HG03469 (cell line): ENCODE measurements at regions not wholly inside any gene's neighbourhood (a gene's known extent, or its start where the extent isn't known, plus 50 kb on each side); places are given as distances from the start of the nearest gene placed in this dataset.
A peak's percentile ranks its signal among the peaks of the same experiment; 100 is the strongest.
"Not testable (repeated sequence)": the region's sequence is repeated elsewhere in the genome, so short reads cannot be mapped to it uniquely, and the experiment has no call there.

Experiments used
- ATAC-seq: cut with Tn5 transposase; IDR thresholded peaks from one replicate; pipeline ENCODE4 v1.9.1; 2021; ENCODE audit warnings: mild to moderate bottlenecking, moderate library complexity, moderate number of reproducible peaks; ENCODE audit not compliant: unreplicated experiment

- no peak for ATAC-seq
Measured at GRCh38 chr5:158606233-158606632, 493.5 kb downstream of the EBF1 start.

DNA sequence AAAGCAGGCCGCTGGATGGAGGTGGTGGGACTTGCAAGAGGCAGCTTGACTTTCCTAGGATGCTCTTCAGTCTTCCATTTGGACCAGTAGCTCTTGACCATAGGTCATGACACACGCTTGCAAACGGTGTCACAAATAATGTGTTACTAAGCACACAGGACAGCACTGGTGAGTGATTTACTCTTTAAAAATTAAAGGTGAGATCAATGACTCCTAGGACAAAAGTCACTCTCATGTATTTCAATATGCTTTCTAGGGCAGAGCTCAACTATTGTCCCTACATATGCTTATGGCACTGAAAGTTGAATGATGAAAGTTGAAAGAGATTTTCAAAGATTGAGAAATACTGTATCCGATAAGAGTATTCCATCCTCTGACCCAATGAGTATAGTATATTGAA is 496.7 kb downstream of the EBF1 start:
- no peak for ATAC-seq

- no peak for ATAC-seq
Measured at GRCh38 chr5:158601118-158601517, 498.6 kb downstream of the EBF1 start.

- no peak for ATAC-seq
Measured at GRCh38 chr5:158600679-158601078, 499.0 kb downstream of the EBF1 start.

- ATAC-seq: no peak
Measured at GRCh38 chr5:158599157-158599556, 500.6 kb downstream of the EBF1 start.

- ATAC-seq: no peak
Measured at GRCh38 chr5:158594595-158595242, 505.0 kb downstream of the EBF1 start.

- no peak for ATAC-seq
Measured at GRCh38 chr5:158593925-158594324, 505.8 kb downstream of the EBF1 start.

DNA sequence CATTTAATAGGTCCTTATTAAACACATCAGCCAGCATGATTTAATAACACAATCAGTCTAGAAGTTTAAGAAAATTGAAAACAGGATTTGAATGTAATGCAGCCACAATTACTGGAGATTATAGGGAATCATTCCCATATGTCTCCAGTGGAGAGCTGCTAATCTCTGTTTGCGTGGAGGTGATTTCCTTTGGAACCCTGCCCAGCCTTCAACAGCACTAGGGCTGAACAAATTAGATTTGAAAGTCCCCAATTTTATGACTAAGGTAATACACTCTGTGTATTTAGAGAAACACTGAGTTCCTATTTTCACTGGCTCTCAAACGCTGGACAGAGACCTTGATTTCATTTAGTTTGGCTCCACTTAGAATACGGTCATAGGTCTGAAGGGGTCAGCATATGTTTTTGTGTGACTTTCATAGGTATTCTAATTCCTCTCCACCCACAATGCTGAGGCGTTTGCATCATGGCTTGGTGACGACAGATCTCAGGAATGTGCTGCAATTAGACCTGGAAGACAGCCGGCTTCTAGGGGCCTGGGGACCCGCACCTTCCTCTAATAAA is 508.3 kb downstream of the EBF1 start:
- no peak for ATAC-seq

DNA sequence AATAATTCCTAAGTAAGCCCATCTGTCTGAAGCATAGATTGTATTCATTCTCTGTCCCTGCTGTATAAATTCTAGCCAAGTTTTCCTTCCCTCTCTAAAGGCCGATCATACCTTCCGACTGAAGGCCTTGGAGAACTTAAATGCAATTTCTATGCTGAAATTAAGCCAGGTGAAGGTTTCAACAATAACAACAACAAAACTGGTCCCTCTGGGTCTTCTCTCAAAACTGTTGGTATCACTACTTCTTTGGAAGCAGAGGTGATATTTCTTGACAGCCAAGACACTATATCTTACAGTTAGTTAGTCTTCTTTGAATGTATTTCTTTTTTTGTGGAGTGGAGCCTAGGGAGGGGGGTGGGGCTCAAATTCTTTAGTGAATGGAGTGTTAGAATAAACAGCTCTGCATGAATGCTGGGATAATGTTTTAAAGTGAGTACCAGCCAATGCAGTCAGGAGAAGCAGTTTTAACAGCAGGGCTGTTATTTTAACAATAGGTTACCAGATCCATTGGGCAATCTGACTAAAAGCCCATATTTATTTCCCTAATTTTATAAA is 508.9 kb downstream of the EBF1 start:
- no peak for ATAC-seq

DNA sequence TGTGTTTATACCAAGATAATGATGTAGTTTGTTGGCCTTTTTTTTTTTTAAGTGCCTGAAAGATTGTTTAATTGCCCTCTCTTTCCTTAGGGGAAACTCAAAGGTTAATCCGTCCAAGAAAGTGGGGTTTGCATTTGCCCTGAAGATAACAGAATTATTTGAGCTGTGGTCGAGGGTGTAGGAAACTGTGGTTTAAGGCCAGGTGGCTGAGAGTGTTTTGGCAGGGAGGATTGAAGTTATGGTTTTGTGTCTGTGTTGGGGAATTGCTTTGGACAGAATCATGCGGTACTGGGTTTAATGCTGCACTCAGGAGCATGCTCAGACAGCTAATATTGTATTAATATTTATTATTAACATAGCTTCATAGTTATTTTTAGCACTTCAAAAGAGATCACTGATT is 509.8 kb downstream of the EBF1 start:
- no peak for ATAC-seq

DNA sequence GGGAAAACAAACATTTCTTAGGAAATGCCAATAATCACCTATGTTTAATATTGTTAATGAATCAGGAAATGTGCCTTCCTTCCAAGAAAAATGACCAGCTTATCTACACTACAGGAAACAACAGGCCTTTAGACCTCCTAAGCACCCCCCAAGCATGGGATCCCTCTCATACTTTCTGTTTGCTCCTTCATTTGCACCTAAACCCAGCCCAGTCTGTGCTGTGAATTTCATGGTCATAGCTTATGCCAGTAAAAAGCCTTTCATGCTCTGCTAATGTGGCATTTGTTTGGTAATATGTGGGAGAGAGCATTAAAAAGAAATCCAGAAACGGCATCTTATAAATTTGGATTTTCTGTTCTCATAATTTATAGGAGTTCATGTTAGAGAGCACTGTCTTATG is 511.1 kb downstream of the EBF1 start:
- ATAC-seq: no peak

DNA sequence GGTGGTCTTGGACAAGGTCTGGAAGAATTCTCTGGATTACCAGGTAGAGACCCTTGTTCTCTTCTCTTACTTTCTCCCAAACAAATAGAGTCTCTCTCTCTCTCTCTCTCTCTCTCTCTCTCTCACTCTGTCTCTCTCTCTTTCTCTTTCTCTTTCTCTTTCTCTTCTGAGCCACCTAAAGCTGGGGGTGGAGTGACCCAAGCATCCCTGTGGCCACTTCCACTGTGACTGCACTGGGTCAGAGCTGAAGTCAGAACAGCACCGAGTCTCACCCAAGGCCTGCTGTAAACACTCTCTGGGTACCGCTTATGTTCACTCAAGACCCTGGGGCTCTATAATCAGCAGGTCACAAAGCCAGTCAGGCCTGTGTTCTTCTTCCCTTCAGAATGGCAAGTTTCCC is 513.7 kb downstream of the EBF1 start:
- no peak for ATAC-seq

GRCh38 chr5:158582669-158583068 is 517.0 kb downstream of the EBF1 start:
- not testable (repeated sequence) for ATAC-seq

DNA sequence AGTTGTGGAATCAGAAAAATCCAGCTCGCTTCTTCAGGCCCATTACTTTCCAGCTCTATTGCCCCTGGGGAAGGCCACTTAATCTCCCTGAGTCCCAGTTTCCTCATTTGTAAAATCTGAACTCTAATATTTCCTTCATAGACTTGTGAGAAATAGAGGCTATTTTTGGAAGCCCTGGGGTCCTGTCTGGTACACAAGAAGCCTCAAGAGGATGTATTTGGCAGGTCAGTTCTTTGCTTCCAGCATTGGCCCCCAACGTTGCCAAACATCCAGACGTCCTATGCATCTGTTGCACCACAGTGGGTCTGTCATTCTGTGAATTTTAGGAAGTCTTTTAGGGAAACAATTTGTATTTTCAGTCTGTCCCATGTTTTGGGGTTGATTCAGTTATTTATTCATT is 525.9 kb downstream of the EBF1 start:
- ATAC-seq: no peak

DNA sequence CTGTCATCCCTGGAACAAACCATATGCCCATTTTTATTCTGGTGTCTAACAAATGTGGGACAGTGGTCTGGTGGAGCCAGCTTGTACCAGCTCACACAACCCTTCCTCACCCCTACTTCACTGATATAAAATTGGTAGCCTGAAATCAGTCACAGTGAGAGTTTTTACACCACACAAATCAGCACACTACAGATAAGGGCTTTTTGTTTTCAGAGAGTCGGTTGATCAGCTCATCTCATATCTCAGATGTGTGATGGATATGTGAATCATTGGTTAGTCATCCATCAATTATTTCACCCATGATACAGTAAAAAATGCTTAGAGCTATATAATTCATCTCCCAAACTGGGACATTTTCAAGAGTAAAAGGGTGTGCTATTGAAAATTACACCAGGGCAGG is 529.2 kb downstream of the EBF1 start:
- no peak for ATAC-seq

DNA sequence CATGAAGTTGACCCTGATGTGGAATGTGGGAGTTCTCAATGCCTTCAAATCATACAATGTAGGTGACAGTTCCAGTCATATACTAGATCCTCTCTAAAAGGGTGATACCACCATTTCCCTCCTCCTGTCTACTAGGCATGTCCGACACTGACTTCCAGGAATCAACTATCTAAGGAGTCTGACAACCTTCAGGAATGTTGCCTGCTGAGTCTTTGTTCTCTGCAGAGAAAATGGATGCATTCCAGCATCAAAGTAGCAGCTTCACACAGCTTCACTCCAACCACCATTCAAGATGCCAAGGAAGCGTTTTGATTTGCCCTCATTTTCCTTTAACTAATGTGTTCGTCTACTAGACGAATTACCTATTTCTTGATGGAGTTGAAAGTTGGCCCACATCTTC is 530.2 kb downstream of the EBF1 start:
- ATAC-seq: no peak

- no peak for ATAC-seq
Measured at GRCh38 chr5:158565017-158565789, 534.5 kb downstream of the EBF1 start.

DNA sequence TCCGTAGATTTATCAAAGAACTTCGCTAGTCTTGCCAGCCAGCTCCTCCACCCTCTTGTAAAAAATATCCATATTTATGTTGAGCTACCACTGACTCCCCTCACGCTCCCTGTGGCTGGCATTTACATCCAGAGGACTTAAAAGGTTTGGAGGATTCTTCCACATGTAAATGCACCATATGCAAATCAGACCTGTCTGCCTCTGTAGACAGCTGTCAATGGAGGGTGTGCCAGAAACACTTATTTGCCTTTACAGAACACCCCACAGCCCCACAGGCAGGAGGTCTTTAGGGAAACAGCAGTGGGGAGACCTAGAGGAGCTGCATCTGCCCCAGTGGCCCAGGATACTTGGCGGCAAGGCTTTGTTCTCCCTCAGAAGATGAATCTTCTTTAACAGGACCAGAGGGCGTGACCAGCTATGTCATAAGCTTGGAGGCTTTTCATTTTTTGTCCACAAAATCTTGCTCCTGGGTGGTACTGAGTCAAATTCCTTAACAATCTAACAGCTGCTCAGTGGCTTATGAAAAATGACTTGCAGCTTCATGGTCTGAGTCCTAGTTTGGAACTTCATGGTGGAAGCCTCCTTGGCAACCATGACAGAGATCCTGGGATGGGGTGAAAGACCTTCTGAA is 535.8 kb downstream of the EBF1 start:
- ATAC-seq: no peak

DNA sequence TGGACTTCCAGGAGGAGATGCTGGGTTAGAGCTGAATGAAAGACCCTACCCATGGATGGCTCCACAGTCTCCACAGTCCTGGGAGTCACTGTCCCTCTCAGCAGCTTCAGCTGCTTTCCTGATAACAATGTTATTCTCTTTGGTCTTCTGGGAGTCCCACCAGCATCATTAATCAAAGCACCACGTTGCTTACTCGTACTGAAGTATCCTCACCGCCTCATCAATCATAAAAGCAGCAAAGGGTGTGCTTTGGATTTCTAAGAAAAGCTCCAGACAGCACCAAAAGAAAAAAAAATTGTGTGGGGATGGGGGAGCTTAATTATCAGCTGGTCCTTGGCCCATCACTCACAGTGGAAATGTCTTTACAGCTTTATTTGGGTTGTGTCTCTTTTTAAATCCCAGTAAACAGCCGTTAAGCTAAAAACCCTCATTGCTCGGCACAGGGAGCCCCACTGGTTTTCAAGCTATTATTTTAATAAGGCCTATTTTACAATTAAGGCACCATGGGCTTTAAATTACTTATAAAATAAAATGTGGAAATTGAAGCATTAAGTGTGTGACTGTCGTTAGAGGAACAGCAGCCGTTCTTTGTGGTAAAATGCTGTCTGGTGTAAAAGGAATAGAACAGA is 538.0 kb downstream of the EBF1 start:
- no peak for ATAC-seq

DNA sequence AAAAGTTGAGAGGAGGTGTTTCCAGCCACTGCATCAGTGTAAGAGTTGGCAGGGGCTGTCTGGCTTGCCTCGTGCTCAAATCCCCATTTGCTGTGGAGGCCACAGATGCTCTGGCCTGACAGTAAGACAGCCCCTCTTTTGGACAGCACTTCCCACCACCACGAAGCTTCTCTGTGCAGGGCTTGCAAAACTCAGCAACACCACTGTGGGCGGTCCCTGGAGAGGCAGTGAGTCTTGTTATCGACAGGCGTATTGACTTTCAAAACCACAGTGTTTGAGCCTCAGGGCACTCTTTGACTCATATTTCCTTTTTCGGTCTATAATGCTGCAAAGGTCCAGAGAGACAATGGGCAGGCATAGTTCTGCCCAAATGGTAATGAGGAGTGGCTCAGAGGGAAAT is 539.5 kb downstream of the EBF1 start:
- peak; percentile 90 for ATAC-seq

- no peak for ATAC-seq
Measured at GRCh38 chr5:158559643-158560042, 540.1 kb downstream of the EBF1 start.
